GM18868 (cell line): ENCODE measurements at regions not wholly inside any gene's neighbourhood (a gene's known extent, or its start where the extent isn't known, plus 50 kb on each side); places are given as distances from the start of the nearest gene placed in this dataset.
"Not testable (repeated sequence)": the region's sequence is repeated elsewhere in the genome, so short reads cannot be mapped to it uniquely, and the experiment has no call there.

Experiments
- ATAC-seq: cut with Tn5 transposase; IDR thresholded peaks from one replicate; pipeline ENCODE4 v1.9.1; 2021; ENCODE audit warnings: mild to moderate bottlenecking, moderate library complexity; ENCODE audit not compliant: unreplicated experiment

GRCh38 chr21:14829685-14830084, 235.1 kb downstream of the NRIP1 start:
- no peak for ATAC-seq

GRCh38 chr21:14827468-14827867, 237.3 kb downstream of the NRIP1 start:
- ATAC-seq = no peak

- ATAC-seq = peak; percentile 45
Observed at GRCh38 chr21:14826630-14827029, 238.2 kb downstream of the NRIP1 start.

GRCh38 chr21:14825514-14825974, 239.3 kb downstream of the NRIP1 start:
- ATAC-seq = peak; percentile 84

- no peak for ATAC-seq
Observed at GRCh38 chr21:14824126-14824525, 240.7 kb downstream of the NRIP1 start.

GRCh38 chr21:14817311-14817710, 247.5 kb downstream of the NRIP1 start:
- no peak for ATAC-seq

GRCh38 chr21:14814991-14815390, 249.8 kb downstream of the NRIP1 start:
- ATAC-seq = no peak

GRCh38 chr21:14814282-14814681, 250.5 kb downstream of the NRIP1 start:
- no peak for ATAC-seq

GRCh38 chr21:14804170-14804569, 258.1 kb upstream of the SAMSN1 start:
- ATAC-seq = not testable (repeated sequence)

- no peak for ATAC-seq
Observed at GRCh38 chr21:14797543-14797942, 251.4 kb upstream of the SAMSN1 start.

- ATAC-seq = no peak
Observed at GRCh38 chr21:14787312-14787711, 241.2 kb upstream of the SAMSN1 start.

- ATAC-seq = no peak
Observed at GRCh38 chr21:14785679-14786078, 239.6 kb upstream of the SAMSN1 start.

GRCh38 chr21:14773777-14774345, 227.7 kb upstream of the SAMSN1 start:
- ATAC-seq = no peak

- ATAC-seq = no peak
Observed at GRCh38 chr21:14771593-14771992, 225.5 kb upstream of the SAMSN1 start.

- no peak for ATAC-seq
Observed at GRCh38 chr21:14768042-14768441, 221.9 kb upstream of the SAMSN1 start.

GRCh38 chr21:14767192-14767852, 221.2 kb upstream of the SAMSN1 start:
- ATAC-seq = no peak

GRCh38 chr21:14766241-14766640, 220.1 kb upstream of the SAMSN1 start:
- ATAC-seq = no peak

GRCh38 chr21:14763695-14764064, 217.6 kb upstream of the SAMSN1 start:
- ATAC-seq = peak; percentile 33

- peak; percentile 94 for ATAC-seq
Observed at GRCh38 chr21:14762734-14763694, 216.9 kb upstream of the SAMSN1 start.

- no peak for ATAC-seq
Observed at GRCh38 chr21:14762327-14762726, 216.2 kb upstream of the SAMSN1 start.

GRCh38 chr21:14759285-14759684, 213.2 kb upstream of the SAMSN1 start:
- no peak for ATAC-seq

GRCh38 chr21:14758849-14759248, 212.7 kb upstream of the SAMSN1 start:
- ATAC-seq = no peak
